GM11168 (cell line): ENCODE measurements at regions not wholly inside any gene's neighbourhood (a gene's known extent, or its start where the extent isn't known, plus 50 kb on each side); places are given as distances from the start of the nearest gene placed in this dataset.

Experiments used
- in situ Hi-C: fragments of 300-500 bp; cut with MboI; formaldehyde crosslinking; loops from one replicate; pipeline ENCODE4 v1.12.0; 2022; ENCODE audit warnings: low sequenced_read_pairs; ENCODE audit not compliant: unreplicated experiment

- in situ Hi-C loops: loop anchor here (25.0 kb wide), 1 partner anchor 260 kb away; no protein-coding TSS in a partner anchor
These were observed 403.9 kb downstream of the CTTN start for GRCh38 chr11:70802185-70802584.

DNA sequence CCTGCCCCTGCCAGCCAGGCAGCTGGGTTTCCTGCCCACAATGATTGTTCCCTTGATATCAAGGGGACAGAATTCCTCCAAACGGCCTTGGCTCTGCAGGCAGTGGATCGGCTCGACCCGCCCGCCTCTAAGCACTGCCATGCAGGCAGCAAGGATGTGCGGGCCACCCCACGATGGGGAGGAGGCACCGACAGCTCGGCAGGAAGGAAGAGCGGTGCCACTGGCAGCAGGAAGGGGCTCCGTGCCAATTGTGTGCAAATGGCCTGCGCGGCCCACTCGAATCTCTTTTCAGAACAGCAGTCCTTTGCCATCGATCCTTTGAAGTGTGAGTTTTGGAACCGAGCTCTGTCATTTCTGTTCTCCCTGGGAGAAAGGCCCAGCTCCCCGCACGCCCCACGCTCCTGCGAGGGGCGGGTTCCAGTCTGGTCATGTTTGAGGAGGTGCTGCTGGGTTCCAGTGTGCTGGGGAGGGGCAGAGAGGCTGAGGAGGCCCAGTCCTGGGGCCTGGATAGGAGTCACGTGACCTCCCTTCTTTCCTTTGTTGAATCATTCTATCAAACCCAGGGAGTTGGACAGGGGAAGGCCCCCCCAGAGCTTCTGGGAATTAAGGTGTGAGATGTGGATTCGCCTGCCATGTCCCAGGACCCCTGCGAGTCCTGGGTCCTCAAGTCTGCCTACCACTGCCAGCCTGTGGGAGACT lies 406.0 kb downstream of the CTTN start:
- in situ Hi-C loops: loop anchor here (25.0 kb wide), 1 partner anchor 258 kb away; no protein-coding TSS in a partner anchor

DNA sequence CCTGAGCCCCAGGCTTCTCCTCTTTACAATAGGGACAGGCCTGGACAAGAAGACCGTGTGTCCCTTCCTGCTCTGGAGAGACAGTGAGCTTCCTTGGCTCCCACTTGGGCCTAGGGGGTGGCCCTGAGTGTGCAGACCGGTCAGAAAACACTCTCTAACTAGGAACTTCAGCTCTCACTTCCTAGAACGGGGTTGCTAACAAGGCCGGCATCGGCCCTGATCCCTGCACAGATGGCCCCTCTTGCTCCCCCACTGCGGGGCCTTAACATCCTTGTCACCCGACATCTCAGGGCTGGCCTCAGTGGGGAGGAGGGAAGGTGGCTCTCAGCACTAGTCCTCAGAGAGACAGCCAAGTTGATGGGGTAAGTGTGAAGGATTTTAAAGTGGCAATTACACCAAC lies 406.9 kb downstream of the CTTN start:
- in situ Hi-C loops: loop anchor here (25.0 kb wide), 1 partner anchor 257 kb away; no protein-coding TSS in a partner anchor

DNA sequence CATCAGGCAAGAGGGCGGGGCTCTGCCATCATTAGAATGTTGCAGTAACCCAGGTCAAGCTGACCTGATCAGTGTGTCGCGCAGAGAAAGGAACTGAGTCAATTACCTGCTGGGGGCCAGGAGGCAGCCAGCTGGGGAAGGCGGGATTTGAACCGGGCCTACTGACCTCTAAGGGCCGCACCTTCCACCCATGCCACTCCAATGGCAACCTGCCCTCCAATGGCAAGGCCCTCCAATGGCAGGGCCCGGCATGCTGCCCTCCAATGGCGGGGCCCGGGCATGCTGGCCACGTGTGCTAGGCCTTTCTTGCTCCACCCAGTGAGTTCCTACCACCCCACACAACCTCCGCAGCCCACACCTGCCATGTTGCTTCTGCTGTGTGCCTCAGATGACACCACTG lies 407.6 kb downstream of the CTTN start:
- in situ Hi-C loops: loop anchor here (25.0 kb wide), 1 partner anchor 256 kb away; no protein-coding TSS in a partner anchor

- in situ Hi-C loops: loop anchor here (25.0 kb wide), 1 partner anchor 256 kb away; no protein-coding TSS in a partner anchor
These were observed 408.3 kb downstream of the CTTN start for GRCh38 chr11:70806461-70807194.

- in situ Hi-C loops: loop anchor here (25.0 kb wide), 1 partner anchor 255 kb away; no protein-coding TSS in a partner anchor
These were observed 408.8 kb downstream of the CTTN start for GRCh38 chr11:70807195-70807543.

DNA sequence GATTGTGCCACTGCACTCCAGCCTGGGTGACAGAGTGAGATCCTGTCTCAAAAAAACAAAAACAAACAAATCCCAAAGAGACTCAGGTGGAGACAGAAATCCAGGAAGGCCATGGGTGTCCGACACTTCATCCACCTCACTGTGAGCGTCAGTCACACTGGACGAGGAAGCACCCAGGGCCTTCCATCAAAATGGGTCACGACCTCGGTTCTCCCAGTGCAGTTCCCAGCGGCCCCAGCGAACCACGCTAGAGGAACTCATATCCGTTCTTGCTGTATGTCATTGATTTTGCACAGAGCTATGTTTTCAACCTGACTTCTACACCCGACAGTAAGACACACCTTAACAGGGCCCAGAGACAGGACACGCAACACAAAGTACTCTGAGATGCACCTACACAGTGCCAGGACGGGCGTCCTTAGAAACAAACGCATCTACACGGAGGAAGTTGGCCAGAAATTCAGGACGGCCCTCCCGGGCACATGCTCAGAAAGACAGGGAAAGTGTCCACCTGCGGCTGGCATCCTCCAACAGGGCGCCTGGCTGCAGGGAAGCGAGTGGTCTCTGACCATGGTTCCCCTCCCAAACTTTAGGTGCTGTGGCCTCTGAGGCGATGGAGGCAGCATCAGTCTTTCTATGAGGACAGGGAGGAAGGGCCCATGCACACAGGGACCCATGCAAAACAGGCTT lies 410.5 kb downstream of the CTTN start:
- in situ Hi-C loops: loop anchor here (25.0 kb wide), 1 partner anchor 253 kb away; no protein-coding TSS in a partner anchor

- in situ Hi-C loops: loop anchor here (25.0 kb wide), 1 partner anchor 252 kb away; no protein-coding TSS in a partner anchor
These were observed 411.8 kb downstream of the CTTN start for GRCh38 chr11:70810133-70810532.

GRCh38 chr11:70810681-70811080 lies 412.4 kb downstream of the CTTN start:
- in situ Hi-C loops: loop anchor here (25.0 kb wide), 1 partner anchor 252 kb away; no protein-coding TSS in a partner anchor

GRCh38 chr11:70811483-70811882 lies 413.2 kb downstream of the CTTN start:
- in situ Hi-C loops: loop anchor here (25.0 kb wide), 1 partner anchor 251 kb away; no protein-coding TSS in a partner anchor

DNA sequence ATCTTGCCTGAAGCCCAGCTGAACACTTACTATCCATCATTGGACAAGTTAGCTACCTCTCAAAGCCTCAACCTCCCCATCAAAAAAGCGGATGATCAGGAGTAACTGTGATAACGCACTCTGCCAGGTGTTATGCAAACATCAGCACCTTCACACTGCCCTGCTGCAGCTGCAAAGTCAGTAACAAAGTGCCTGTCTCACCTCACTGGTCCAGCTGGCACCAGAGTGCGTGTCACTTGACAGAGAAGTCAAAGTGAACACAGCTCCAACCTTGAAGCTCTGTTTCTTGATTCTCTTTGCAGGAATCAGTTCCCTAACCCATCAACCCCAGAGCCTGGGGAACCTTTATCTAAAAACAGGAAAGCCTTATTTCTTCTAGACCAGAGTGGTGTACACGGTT lies 413.6 kb downstream of the CTTN start:
- in situ Hi-C loops: loop anchor here (25.0 kb wide), 1 partner anchor 250 kb away; no protein-coding TSS in a partner anchor

GRCh38 chr11:70812472-70812871 lies 414.1 kb downstream of the CTTN start:
- in situ Hi-C loops: loop anchor here (25.0 kb wide), 1 partner anchor 250 kb away; no protein-coding TSS in a partner anchor

GRCh38 chr11:70813651-70814050 lies 415.3 kb downstream of the CTTN start:
- in situ Hi-C loops: loop anchor here (25.0 kb wide), 1 partner anchor 249 kb away; no protein-coding TSS in a partner anchor

GRCh38 chr11:70815485-70815832 lies 417.1 kb downstream of the CTTN start:
- in situ Hi-C loops: loop anchor here (25.0 kb wide), 1 partner anchor 247 kb away; no protein-coding TSS in a partner anchor

- in situ Hi-C loops: loop anchor here (25.0 kb wide), 1 partner anchor 246 kb away; no protein-coding TSS in a partner anchor
These were observed 417.9 kb downstream of the CTTN start for GRCh38 chr11:70816156-70816678.

DNA sequence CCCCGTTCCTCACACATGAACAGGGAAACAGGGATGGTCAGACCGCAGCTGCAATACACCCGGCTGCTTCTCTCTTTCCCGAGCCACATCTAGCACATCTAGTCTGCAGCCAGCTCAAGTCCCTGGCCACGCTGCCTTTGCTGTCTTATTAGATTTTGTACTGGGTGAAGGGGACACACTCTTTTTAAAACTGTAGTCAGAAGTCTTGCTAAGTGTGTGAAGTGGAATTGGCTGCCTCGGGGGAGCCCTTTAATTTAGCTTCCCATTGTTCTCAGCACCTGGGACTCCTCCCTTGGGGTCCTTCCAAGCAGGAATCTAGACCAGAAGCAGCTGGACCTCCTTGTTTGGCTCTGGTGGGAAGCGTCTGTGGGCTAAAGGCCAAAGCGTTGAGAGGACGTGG lies 420.0 kb downstream of the CTTN start:
- in situ Hi-C loops: loop anchor here (25.0 kb wide), 1 partner anchor 244 kb away; no protein-coding TSS in a partner anchor

- in situ Hi-C loops: loop anchor here (25.0 kb wide), 1 partner anchor 243 kb away; no protein-coding TSS in a partner anchor
These were observed 420.7 kb downstream of the CTTN start for GRCh38 chr11:70819022-70819421.

- in situ Hi-C loops: loop anchor here (25.0 kb wide), 1 partner anchor 242 kb away; no protein-coding TSS in a partner anchor
These were observed 422.0 kb downstream of the CTTN start for GRCh38 chr11:70820311-70820710.

DNA sequence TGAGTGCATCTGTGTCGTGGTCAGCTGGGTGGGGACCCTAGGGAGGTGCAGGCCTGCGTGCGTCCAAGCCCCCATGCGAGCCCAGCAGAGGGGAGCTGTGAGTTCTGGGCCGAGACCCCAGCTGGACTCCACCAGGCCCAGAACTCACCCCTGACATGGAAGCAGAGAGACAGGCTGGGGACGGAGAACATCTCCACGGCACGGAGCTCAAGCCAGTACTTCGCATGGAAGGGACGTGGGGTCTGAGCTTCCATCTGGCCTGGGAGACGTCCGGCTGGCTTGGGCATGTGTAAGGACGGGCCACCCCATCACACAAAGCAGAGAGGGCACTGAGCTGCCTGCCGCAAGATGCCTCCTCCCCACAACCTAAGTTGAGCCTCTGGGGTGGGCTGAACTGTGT lies 422.4 kb downstream of the CTTN start:
- in situ Hi-C loops: loop anchor here (25.0 kb wide), 1 partner anchor 242 kb away; no protein-coding TSS in a partner anchor

DNA sequence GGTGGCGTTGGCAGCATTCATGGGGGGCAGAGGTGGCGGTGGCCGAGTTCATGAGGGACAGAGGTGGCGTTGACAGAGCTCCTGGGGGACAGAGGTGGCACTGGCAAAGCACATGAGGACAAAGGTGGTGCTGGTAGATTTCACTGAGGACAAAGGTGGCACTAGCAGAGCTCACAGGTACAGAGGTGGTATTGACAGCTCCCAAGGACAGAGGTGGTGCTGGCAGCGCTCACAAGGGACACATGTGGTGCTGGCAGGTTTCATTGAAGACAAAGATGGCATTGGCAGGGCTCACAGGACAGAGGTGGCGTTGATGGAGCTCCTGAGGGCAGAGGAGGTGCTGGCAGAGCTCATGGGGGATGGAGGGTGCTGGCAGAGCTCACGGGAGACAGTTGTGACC lies 425.4 kb downstream of the CTTN start:
- in situ Hi-C loops: loop anchor here (25.0 kb wide), 1 partner anchor 239 kb away; no protein-coding TSS in a partner anchor
